Esophagus muscularis mucosa (tissue), 4 donors: ENCODE measurements at regions not wholly inside any gene's neighbourhood (a gene's known extent, or its start where the extent isn't known, plus 50 kb on each side); places are given as distances from the start of the nearest gene placed in this dataset.

Experiments used
- DNase-seq: peaks from one replicate; pipeline ENCODE4 v3.0.0-alpha.2; 2017; ENCODE audit errors: extremely low spot score
- H3K27ac ChIP-seq, 4 donors: fragments of 200-600 bp; sonication (generic); replicated peaks in 1 of 4; 1 replicate in 3 of 4; 2 replicates in 1 of 4; pipeline ENCODE4 v1.5.1; 2016 to 2019; ENCODE audit warnings: mild to moderate bottlenecking in 1 of 4
- H3K27me3 ChIP-seq, 4 donors: fragments of 200-600 bp; sonication (generic); one replicate each; pipeline versions ENCODE4 v1.5.1 to v1.6.0; 2016 to 2019
- H3K36me3 ChIP-seq, 4 donors: fragments of 200-600 bp; sonication (generic); one replicate each; pipeline ENCODE4 v1.5.1; 2016 to 2019
- H3K4me1 ChIP-seq, 4 donors: fragments of 200-600 bp; sonication (generic); one replicate each; pipeline ENCODE4 v1.5.1; 2016 to 2019
- H3K4me3 ChIP-seq, 4 donors: fragments of 200-600 bp; sonication (generic); 1 replicate in 2 of 4; 2 replicates in 2 of 4; pipeline ENCODE4 v1.5.1; 2016 to 2019; ENCODE audit warnings: mild to moderate bottlenecking in 4 of 4, moderate library complexity in 1 of 4
- H3K9me3 ChIP-seq, 4 donors: fragments of 200-600 bp; sonication (generic); 1 replicate in 3 of 4; 2 replicates in 1 of 4; pipeline ENCODE4 v1.5.1; 2016 to 2019
- EP300 ChIP-seq: sonication (generic); formaldehyde crosslinking; IDR thresholded peaks from one replicate; pipeline ENCODE4 v1.6.1; 2017; ENCODE audit warnings: antibody characterized with exemption
- POLR2A ChIP-seq: fragments of 450-650 bp; IDR thresholded peaks from one replicate; pipeline ENCODE4 v1.6.1; 2017; ENCODE audit warnings: antibody characterized with exemption, moderate library complexity, mild to moderate bottlenecking, low read depth
- POLR2AphosphoS5 ChIP-seq, 2 donors: sonication (generic); formaldehyde crosslinking; IDR thresholded peaks; one replicate each; pipeline ENCODE4 v1.6.1; 2017; ENCODE audit warnings: antibody characterized with exemption in 2 of 2
- WGBS: methylation state at CpG from one replicate; pipeline ENCODE4 v1.1.5; 2018; 5-methylcytosine and 5-hydroxymethylcytosine counted together
- intact Hi-C: fragments of 100-400 bp; cut with DNase I; formaldehyde crosslinking; loops from one replicate; pipeline ENCODE4 v1.15.1; 2023
- TF ChIP-seq, protein P1 (sequence below), 3 experiments: fragments of 200-600 bp in 2 of 3; fragments of 450-650 bp in 1 of 3; sonication (generic) in 2 of 3; IDR thresholded peaks; one replicate each; pipeline ENCODE4 v1.5.1; 2017 to 2019; ENCODE audit warnings: antibody characterized with exemption in 3 of 3, mild to moderate bottlenecking in 2 of 3, moderate library complexity in 1 of 3

GRCh38 chr9:82637368-82637767 lies 425.6 kb downstream of the RASEF start:
- TF ChIP-seq, protein P1, sequence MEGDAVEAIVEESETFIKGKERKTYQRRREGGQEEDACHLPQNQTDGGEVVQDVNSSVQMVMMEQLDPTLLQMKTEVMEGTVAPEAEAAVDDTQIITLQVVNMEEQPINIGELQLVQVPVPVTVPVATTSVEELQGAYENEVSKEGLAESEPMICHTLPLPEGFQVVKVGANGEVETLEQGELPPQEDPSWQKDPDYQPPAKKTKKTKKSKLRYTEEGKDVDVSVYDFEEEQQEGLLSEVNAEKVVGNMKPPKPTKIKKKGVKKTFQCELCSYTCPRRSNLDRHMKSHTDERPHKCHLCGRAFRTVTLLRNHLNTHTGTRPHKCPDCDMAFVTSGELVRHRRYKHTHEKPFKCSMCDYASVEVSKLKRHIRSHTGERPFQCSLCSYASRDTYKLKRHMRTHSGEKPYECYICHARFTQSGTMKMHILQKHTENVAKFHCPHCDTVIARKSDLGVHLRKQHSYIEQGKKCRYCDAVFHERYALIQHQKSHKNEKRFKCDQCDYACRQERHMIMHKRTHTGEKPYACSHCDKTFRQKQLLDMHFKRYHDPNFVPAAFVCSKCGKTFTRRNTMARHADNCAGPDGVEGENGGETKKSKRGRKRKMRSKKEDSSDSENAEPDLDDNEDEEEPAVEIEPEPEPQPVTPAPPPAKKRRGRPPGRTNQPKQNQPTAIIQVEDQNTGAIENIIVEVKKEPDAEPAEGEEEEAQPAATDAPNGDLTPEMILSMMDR (IDR thresholded peaks at IDR 0.05): no peak
- TF ChIP-seq POLR2AphosphoS5 (IDR thresholded peaks at IDR 0.05): no peak
- no peak for TF ChIP-seq POLR2A
- TF ChIP-seq EP300: no peak
- Histone ChIP-seq H3K36me3 (no peaks in the 10 kb centered on the region), H3K4me3 (no peak overlapping the region), H3K9me3 (peaks cover 0 to 24% (median 10%) of the 10 kb centered on the region in 4 donors), H3K4me1 (no peaks in the 10 kb centered on the region), H3K27me3 (no peaks in the 10 kb centered on the region), H3K27ac (no peak overlapping the region)
- no peak for DNase-seq
- intact Hi-C loops: no loop called here
- WGBS: 100% methylated on average over 2 of the region's 3 CpGs

DNA sequence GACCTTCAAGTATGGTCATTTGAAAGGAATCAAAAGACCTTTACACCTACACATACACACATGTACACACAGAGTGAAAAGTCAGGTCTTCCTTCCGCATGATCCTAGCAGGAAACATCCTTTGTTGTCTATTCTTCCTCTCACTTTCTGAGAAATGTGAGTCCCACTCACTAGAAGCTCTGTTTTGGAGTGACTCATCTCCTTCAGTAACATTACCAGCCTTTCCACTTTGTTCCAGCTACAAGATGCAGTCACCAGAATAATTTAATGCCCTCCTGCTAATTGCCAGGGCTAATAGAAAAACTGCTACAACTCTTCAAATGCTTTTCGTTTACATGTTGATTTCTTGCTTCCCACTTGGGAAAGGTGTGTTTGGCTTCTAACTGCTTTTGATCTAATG lies 417.3 kb downstream of the RASEF start:
- no peaks in the 10 kb centered on the region for H3K27me3 ChIP-seq
- H3K36me3 ChIP-seq: no peaks in the 10 kb centered on the region
- intact Hi-C loops: no loop called here
- DNase-seq: no peak
- peaks cover 0 to 4% (median 0%) of the 10 kb centered on the region in 4 donors for H3K9me3 ChIP-seq
- TF ChIP-seq POLR2A (no peak), POLR2AphosphoS5 (IDR thresholded peaks at IDR 0.05) (no peak), EP300 (no peak)
- TF ChIP-seq, protein P1 (IDR thresholded peaks at IDR 0.05): no peak
- 83% methylated on average over 2 of the region's 2 CpGs for WGBS
- no peak overlapping the region for H3K4me3 ChIP-seq
- H3K27ac ChIP-seq: no peak overlapping the region
- H3K4me1 ChIP-seq: no peaks in the 10 kb centered on the region

- intact Hi-C loops: no loop called here
- Histone ChIP-seq H3K4me1 (no peaks in the 10 kb centered on the region), H3K27me3 (no peaks in the 10 kb centered on the region), H3K4me3 (no peak overlapping the region), H3K9me3 (peaks cover 0 to 17% (median 4%) of the 10 kb centered on the region in 4 donors), H3K27ac (no peak overlapping the region), H3K36me3 (no peaks in the 10 kb centered on the region)
- 87% methylated on average over 3 of the region's 3 CpGs for WGBS
- no peak for DNase-seq
- TF ChIP-seq POLR2A (no peak), EP300 (no peak), POLR2AphosphoS5 (IDR thresholded peaks at IDR 0.05) (no peak)
- TF ChIP-seq, protein P1 (IDR thresholded peaks at IDR 0.05): no peak
These were observed 412.6 kb downstream of the RASEF start for GRCh38 chr9:82650368-82650767.

DNA sequence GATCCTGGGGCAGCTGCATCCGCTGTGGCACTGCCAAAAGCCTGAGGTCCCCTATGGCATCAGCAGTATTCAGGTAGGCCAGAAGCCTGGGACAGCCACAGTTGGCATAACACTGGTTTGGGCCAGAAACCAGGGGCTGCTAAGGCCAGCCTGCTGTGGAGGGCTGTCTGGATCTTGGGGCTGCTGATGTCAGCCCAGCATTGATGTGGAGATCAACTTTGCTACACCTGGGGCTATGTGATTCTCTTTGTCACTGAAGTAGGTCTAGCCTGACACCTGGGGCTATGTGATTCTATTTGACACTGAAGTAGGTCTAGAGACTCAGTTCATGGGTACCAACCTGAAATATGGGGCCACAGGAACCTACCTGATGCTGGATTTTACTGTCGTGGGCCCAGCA lies 411.5 kb downstream of the RASEF start:
- intact Hi-C loops: no loop called here
- WGBS: 96% methylated on average over 2 of the region's 2 CpGs
- Histone ChIP-seq H3K4me1 (no peaks in the 10 kb centered on the region), H3K36me3 (no peaks in the 10 kb centered on the region), H3K27me3 (no peaks in the 10 kb centered on the region), H3K9me3 (peaks cover 0 to 17% (median 4%) of the 10 kb centered on the region in 4 donors), H3K4me3 (no peak overlapping the region), H3K27ac (no peak overlapping the region)
- no peak for DNase-seq
- TF ChIP-seq, protein P1 (IDR thresholded peaks at IDR 0.05): no peak
- TF ChIP-seq EP300: no peak
- TF ChIP-seq POLR2AphosphoS5 (IDR thresholded peaks at IDR 0.05): no peak
- no peak for TF ChIP-seq POLR2A

DNA sequence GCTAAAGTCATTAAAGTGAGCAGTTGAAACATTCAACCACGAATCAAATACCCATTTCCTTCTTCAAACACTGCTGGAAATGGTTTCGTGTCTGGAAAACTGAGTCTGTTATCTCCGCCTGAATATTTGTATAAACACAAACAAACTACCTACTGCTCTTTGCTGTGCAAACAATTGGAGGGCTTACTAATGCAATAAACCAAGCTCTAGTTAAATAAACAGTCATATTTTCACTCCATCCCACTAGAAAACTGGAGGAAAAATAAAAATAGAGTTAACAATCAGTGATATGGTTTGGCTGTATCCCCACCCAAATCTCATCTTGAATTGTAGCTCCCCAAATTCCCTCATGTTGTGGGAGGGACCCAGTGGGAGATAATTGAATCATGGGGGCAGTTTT lies 397.6 kb downstream of the RASEF start:
- H3K4me3 ChIP-seq: no peak overlapping the region
- no peaks in the 10 kb centered on the region for H3K4me1 ChIP-seq
- no peaks in the 10 kb centered on the region for H3K36me3 ChIP-seq
- no peak overlapping the region for H3K27ac ChIP-seq
- TF ChIP-seq POLR2A: no peak
- no peak for TF ChIP-seq EP300
- TF ChIP-seq, protein P1 (IDR thresholded peaks at IDR 0.05): no peak
- no peak for TF ChIP-seq POLR2AphosphoS5 (IDR thresholded peaks at IDR 0.05)
- WGBS: 84% methylated on average over 3 of the region's 3 CpGs
- H3K9me3 ChIP-seq: no peaks in the 10 kb centered on the region
- no peak for DNase-seq
- intact Hi-C loops: no loop called here
- H3K27me3 ChIP-seq: no peaks in the 10 kb centered on the region
